Karpas-422 (cell line): ENCODE measurements at regions not wholly inside any gene's neighbourhood (a gene's known extent, or its start where the extent isn't known, plus 50 kb on each side); places are given as distances from the start of the nearest gene placed in this dataset.
"Not testable (repeated sequence)": the region's sequence is repeated elsewhere in the genome, so short reads cannot be mapped to it uniquely, and the experiment has no call there.

ENCODE experiments used
- DNase-seq: peaks from one replicate; pipeline ENCODE4 v3.0.0-alpha.2; 2015
- H2AFZ ChIP-seq: fragments of 200-600 bp; sonication (generic); 2 replicates; pipeline ENCODE4 v1.6.1; 2014; ENCODE audit warnings: antibody characterized with exemption, low read length, mixed read lengths
- H3K27ac ChIP-seq: fragments of 200-600 bp; sonication (generic); 2 replicates; pipeline ENCODE4 v1.5.1; 2014; ENCODE audit warnings: mild to moderate bottlenecking, low read length, moderate library complexity
- H3K27me3 ChIP-seq: fragments of 200-600 bp; sonication (generic); 2 replicates; pipeline ENCODE4 v1.6.1; 2014; ENCODE audit warnings: low read length, mixed read lengths
- H3K36me3 ChIP-seq: fragments of 200-600 bp; sonication (generic); 2 replicates; pipeline ENCODE4 v1.6.1; 2014; ENCODE audit warnings: low read length, mixed read lengths; ENCODE audit not compliant: insufficient read depth
- H3K4me1 ChIP-seq: fragments of 200-600 bp; sonication (generic); 2 replicates; pipeline ENCODE4 v1.6.1; 2014; ENCODE audit warnings: mild to moderate bottlenecking, low read length, mixed read lengths
- H3K4me2 ChIP-seq: fragments of 200-600 bp; sonication (generic); 2 replicates; pipeline ENCODE4 v1.6.1; 2014; ENCODE audit warnings: low read length, low read depth, mild to moderate bottlenecking; ENCODE audit not compliant: poor library complexity, severe bottlenecking
- H3K4me3 ChIP-seq: fragments of 200-600 bp; sonication (generic); 2 replicates; pipeline ENCODE4 v1.5.1; 2014; ENCODE audit warnings: mild to moderate bottlenecking, antibody characterized with exemption, low read length, mixed read lengths
- H3K79me2 ChIP-seq: fragments of 200-600 bp; sonication (generic); 2 replicates; pipeline ENCODE4 v1.6.1; 2014; ENCODE audit warnings: mild to moderate bottlenecking, low read length, mixed read lengths
- H3K9ac ChIP-seq: fragments of 200-600 bp; sonication (generic); 2 replicates; pipeline ENCODE4 v1.6.0; 2014; ENCODE audit warnings: low read length
- H3K9me2 ChIP-seq: fragments of 200-600 bp; sonication (generic), shearing (Covaris generic); replicated peaks from 2 replicates; pipeline ENCODE4 v1.6.0; 2014; ENCODE audit warnings: mild to moderate bottlenecking, low read length, moderate library complexity; ENCODE audit not compliant: insufficient read depth
- H3K9me3 ChIP-seq: fragments of 300-700, 200-600 bp; sonication (generic); 2 replicates; pipeline ENCODE4 v1.6.1; 2014; ENCODE audit warnings: low read length, mixed read lengths
- H4K20me1 ChIP-seq: fragments of 200-600 bp; sonication (generic); 2 replicates; pipeline ENCODE4 v1.6.1; 2014; ENCODE audit warnings: mild to moderate bottlenecking, antibody characterized with exemption, low read length, low read depth; ENCODE audit not compliant: insufficient read depth

GRCh38 chr9:94033383-94033782, 50.9 kb upstream of the PTPDC1 start:
- Histone ChIP-seq H3K9me3 (no peaks in the 10 kb centered on the region), H3K4me2 (no peak overlapping the region), H3K9me2 (no peaks in the 10 kb centered on the region), H3K4me3 (no peak overlapping the region), H3K4me1 (peaks cover 12% of the 10 kb centered on the region), H3K9ac (no peak overlapping the region), H3K27me3 (no peaks in the 10 kb centered on the region), H2AFZ (no peak overlapping the region), H3K36me3 (no peaks in the 10 kb centered on the region), H3K79me2 (no peaks in the 10 kb centered on the region), H4K20me1 (no peaks in the 10 kb centered on the region), H3K27ac (no peak overlapping the region)
- no peak for DNase-seq

DNA sequence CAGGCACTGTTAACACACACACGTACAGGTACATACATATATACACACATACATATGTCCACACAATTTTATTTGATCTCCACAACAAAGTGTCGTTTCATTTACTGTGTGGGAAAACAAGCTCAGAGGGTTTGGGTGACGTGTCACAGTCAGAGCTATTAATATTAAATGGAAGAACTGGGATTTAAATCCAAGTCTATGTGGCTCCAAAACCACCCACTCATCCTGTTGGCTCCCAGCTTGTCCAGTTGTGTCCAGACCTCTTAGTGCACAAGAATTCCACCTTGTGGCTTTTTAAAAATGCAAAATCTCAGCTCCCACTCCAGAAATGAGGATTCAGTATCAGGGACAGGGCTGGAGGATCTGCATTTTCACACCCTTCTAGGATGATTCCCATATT, 52.3 kb upstream of the PTPDC1 start:
- Histone ChIP-seq H3K36me3 (no peaks in the 10 kb centered on the region), H3K27me3 (no peaks in the 10 kb centered on the region), H2AFZ (no peak overlapping the region), H3K9me3 (peaks cover 2% of the 10 kb centered on the region; the same call in 1 of the 2 replicates), H3K4me3 (no peak overlapping the region), H3K79me2 (no peaks in the 10 kb centered on the region), H3K4me1 (peaks cover 12% of the 10 kb centered on the region), H3K4me2 (no peak overlapping the region), H4K20me1 (no peaks in the 10 kb centered on the region), H3K9me2 (no peaks in the 10 kb centered on the region), H3K27ac (no peak overlapping the region), H3K9ac (no peak overlapping the region)
- DNase-seq: no peak

- Histone ChIP-seq H2AFZ (no peak overlapping the region), H3K79me2 (no peaks in the 10 kb centered on the region), H3K9me3 (peaks cover 5% of the 10 kb centered on the region; the same call in 1 of the 2 replicates), H3K36me3 (no peaks in the 10 kb centered on the region), H3K27ac (no peak overlapping the region), H4K20me1 (no peaks in the 10 kb centered on the region), H3K9me2 (no peaks in the 10 kb centered on the region), H3K27me3 (no peaks in the 10 kb centered on the region), H3K4me3 (peak overlapping the region; percentile 69), H3K9ac (peak overlapping the region; percentile 73; the same call in 1 of the 2 replicates), H3K4me2 (peak overlapping the region; percentile 73), H3K4me1 (peaks cover 12% of the 10 kb centered on the region)
- DNase-seq: no peak
Observed at GRCh38 chr9:94031380-94031779, 52.9 kb upstream of the PTPDC1 start.

- peaks cover 12% of the 10 kb centered on the region for H3K4me1 ChIP-seq
- H3K27me3 ChIP-seq: no peaks in the 10 kb centered on the region
- peak overlapping the region; percentile 73 for H3K4me2 ChIP-seq
- H4K20me1 ChIP-seq: no peaks in the 10 kb centered on the region
- H3K9me3 ChIP-seq: peaks cover 5% of the 10 kb centered on the region; the same call in 1 of the 2 replicates
- H3K9me2 ChIP-seq: no peaks in the 10 kb centered on the region
- no peak overlapping the region for H3K27ac ChIP-seq
- no peaks in the 10 kb centered on the region for H3K79me2 ChIP-seq
- H3K9ac ChIP-seq: peak overlapping the region; percentile 73
- peak; percentile 86 for DNase-seq
- H3K36me3 ChIP-seq: no peaks in the 10 kb centered on the region
- H3K4me3 ChIP-seq: peak overlapping the region; percentile 69
- H2AFZ ChIP-seq: peak overlapping the region; percentile 83; the same call in 1 of the 2 replicates
Observed at GRCh38 chr9:94030318-94031179, 53.7 kb upstream of the PTPDC1 start.

GRCh38 chr9:94029932-94030317, 54.3 kb upstream of the PTPDC1 start:
- H3K27ac ChIP-seq: no peak overlapping the region
- peaks cover 5% of the 10 kb centered on the region; the same call in 1 of the 2 replicates for H3K9me3 ChIP-seq
- no peaks in the 10 kb centered on the region for H3K27me3 ChIP-seq
- peaks cover 12% of the 10 kb centered on the region for H3K4me1 ChIP-seq
- H3K36me3 ChIP-seq: no peaks in the 10 kb centered on the region
- peak overlapping the region; percentile 83; the same call in 1 of the 2 replicates for H2AFZ ChIP-seq
- no peaks in the 10 kb centered on the region for H4K20me1 ChIP-seq
- no peaks in the 10 kb centered on the region for H3K9me2 ChIP-seq
- peak overlapping the region; percentile 69 for H3K4me3 ChIP-seq
- no peak for DNase-seq
- H3K9ac ChIP-seq: peak overlapping the region; percentile 73
- no peaks in the 10 kb centered on the region for H3K79me2 ChIP-seq
- H3K4me2 ChIP-seq: peak overlapping the region; percentile 73

GRCh38 chr9:94026816-94027215, 57.4 kb upstream of the PTPDC1 start:
- Histone ChIP-seq H3K9me3 (peaks cover 5% of the 10 kb centered on the region; the same call in 1 of the 2 replicates), H3K9me2 (no peaks in the 10 kb centered on the region), H3K27me3 (no peaks in the 10 kb centered on the region), H4K20me1 (no peaks in the 10 kb centered on the region), H2AFZ (no peak overlapping the region), H3K4me2 (no peak overlapping the region), H3K36me3 (no peaks in the 10 kb centered on the region), H3K4me1 (peaks cover 12% of the 10 kb centered on the region), H3K27ac (no peak overlapping the region), H3K79me2 (no peaks in the 10 kb centered on the region), H3K4me3 (no peak overlapping the region), H3K9ac (no peak overlapping the region)
- no peak for DNase-seq

DNA sequence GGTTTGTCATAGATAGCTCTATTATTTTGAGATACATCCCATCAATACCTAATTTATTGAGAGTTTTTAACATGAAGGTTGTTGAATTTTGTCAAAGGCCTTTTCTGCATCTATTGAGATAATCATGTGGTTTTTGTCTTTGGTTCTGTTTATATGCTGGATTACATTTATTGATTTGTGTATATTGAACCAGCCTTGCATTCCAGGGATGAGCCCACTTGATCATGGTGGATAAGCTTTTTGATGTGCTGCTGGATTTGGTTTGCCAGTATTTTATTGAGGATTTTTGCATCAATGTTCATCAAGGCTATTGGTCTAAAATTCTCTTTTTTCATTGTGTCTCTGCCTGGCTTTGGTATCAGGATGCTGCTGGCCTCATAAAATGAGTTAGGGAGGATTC, 61.8 kb upstream of the PTPDC1 start:
- not testable (repeated sequence) for H3K36me3 ChIP-seq, H3K9ac ChIP-seq, H3K27me3 ChIP-seq

GRCh38 chr9:94020836-94021235, 63.4 kb upstream of the PTPDC1 start:
- not testable (repeated sequence) for H4K20me1 ChIP-seq, H3K79me2 ChIP-seq, H3K36me3 ChIP-seq, H3K27ac ChIP-seq, H2AFZ ChIP-seq, H3K27me3 ChIP-seq, H3K4me1 ChIP-seq, H3K4me2 ChIP-seq, H3K9me2 ChIP-seq, H3K9me3 ChIP-seq, DNase-seq, H3K9ac ChIP-seq, H3K4me3 ChIP-seq

More for the DNA sequence above, 61.8 kb upstream of the PTPDC1 start:
- H3K4me3 ChIP-seq, H3K4me1 ChIP-seq, H3K79me2 ChIP-seq, DNase-seq, H3K9me2 ChIP-seq, H4K20me1 ChIP-seq, H2AFZ ChIP-seq, H3K4me2 ChIP-seq, H3K27ac ChIP-seq, H3K9me3 ChIP-seq: not testable (repeated sequence)
